Right lobe of liver (tissue), 4 donors: ENCODE measurements at regions not wholly inside any gene's neighbourhood (a gene's known extent, or its start where the extent isn't known, plus 50 kb on each side); places are given as distances from the start of the nearest gene placed in this dataset.
"Not testable (repeated sequence)": the region's sequence is repeated elsewhere in the genome, so short reads cannot be mapped to it uniquely, and the experiment has no call there.

Experiments
- CTCF ChIP-seq, 4 donors: fragments of 200-600 bp in 3 of 4; fragments of 450-650 bp in 1 of 4; IDR thresholded peaks; one replicate each; pipeline versions ENCODE4 v1.5.1 to v1.8.0; 2016 to 2022; ENCODE audit warnings: antibody characterized with exemption in 4 of 4, mild to moderate bottlenecking in 2 of 4
- POLR2A ChIP-seq: fragments of 450-650 bp; IDR thresholded peaks from one replicate; pipeline ENCODE4 v1.6.1; 2017; ENCODE audit warnings: antibody characterized with exemption, mild to moderate bottlenecking
- donor health status: DM: no; HTN: no; CAD: no.
- donor health status: DM: no; HTN: no; CAD: no.
- donor health status: DM: no; HTN: yes; CAD: no.

GRCh38 chr2:83363138-83363537 is 1095.9 kb downstream of the SUCLG1 start:
- not testable (repeated sequence) for TF ChIP-seq CTCF (IDR thresholded peaks at IDR 0.05); POLR2A
